SW 1271 (cell line): ENCODE measurements at regions not wholly inside any gene's neighbourhood (a gene's known extent, or its start where the extent isn't known, plus 50 kb on each side); places are given as distances from the start of the nearest gene placed in this dataset.

Experiments used
- DNase-seq, 2 experiments: peaks; one replicate each; lab custom pipeline; 2025; lab: John Stamatoyannopoulos, UW

DNA sequence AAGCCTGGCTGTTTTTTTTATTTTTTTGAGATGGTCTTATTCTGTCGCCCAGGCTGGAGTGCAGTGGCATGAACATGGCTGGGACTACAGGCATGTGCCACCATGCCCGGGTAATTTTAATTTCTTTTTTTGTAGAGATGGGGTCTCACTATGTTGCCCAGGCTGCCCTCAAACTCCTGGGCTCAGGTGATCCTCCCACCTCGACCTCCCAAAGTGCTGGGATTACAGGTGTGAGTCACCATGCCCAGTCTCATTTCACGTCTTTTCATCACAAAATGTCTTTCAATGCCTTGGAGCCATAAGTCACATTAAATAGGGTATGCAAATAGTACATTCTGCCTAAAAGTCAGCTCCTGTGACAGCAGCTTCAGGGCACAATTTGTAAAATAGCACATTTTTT lies 52.8 kb downstream of the SOX2 start:
- no peak for DNase-seq

- DNase-seq: no peak
Observed at GRCh38 chr3:181770296-181770695, 58.6 kb downstream of the SOX2 start.

DNA sequence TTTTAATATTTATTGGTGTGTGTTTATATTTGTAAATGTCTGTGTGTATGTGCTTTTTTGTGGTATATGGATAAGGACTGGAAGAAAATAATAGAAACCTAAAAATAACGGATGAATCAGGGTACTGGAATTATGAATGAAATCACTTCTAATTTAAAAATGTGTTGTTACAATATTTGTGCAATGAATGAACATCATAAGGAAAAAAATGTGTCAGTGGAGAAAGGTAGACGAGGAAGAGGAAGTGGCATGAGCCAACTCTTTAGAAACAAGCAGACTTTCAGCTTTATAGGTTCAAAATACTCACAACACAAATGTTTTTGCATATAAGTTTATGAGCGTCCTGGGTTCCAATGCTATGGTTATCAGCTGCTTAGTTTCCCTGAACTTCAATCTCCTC lies 59.4 kb downstream of the SOX2 start:
- no peak for DNase-seq

GRCh38 chr3:181772166-181772565 lies 60.4 kb downstream of the SOX2 start:
- DNase-seq: no peak

DNA sequence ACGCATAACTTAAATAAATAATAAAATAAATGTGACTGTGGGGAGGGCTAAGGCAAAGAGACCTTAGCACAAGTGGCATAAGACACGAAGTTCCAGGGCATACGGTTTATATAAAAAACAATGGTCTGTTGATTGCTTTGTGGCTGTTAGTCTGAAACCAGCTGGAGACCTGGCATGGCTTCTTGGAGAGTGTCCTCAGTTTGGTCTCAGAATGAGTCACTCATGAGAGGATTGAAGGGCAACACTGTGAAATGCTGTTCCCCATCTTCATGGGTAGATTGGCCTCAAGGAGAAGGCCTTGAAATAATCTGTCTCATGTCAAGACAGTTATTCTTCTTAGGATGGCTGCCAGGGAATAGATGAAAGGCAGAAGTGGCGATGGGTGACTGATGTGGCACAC lies 62.2 kb downstream of the SOX2 start:
- no peak for DNase-seq

DNA sequence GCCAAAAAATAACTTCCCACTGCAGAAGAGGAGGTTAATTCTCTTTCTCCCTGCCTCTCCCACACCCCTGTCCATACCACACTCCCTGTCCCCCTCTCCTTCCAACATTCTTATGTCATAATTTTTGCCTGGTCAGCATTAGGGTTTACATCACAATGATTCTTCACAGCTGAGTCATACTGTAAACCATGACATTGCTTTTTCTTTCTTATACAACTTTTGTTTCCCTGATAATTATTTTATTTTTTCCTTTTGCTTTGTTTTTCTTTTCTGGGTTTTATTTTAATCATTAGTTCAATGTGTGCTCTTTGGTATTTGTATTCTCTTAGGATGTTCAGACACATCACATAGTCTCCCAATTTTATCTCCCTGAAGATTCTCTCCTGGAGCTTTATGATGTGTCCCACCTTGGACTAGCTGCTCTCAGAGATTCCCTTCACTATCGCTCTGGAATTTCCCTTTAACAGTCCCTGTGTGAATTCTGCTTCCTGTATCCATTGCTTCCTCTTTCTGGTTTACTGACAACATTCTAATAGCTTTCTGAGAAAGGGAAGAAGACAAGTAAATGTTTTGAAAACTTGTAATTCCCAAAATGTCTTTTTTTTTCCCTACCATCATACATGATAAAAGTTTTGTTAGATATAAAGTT lies 70.7 kb downstream of the SOX2 start:
- peak in 1 of 2 experiments; percentile 34 for DNase-seq

DNA sequence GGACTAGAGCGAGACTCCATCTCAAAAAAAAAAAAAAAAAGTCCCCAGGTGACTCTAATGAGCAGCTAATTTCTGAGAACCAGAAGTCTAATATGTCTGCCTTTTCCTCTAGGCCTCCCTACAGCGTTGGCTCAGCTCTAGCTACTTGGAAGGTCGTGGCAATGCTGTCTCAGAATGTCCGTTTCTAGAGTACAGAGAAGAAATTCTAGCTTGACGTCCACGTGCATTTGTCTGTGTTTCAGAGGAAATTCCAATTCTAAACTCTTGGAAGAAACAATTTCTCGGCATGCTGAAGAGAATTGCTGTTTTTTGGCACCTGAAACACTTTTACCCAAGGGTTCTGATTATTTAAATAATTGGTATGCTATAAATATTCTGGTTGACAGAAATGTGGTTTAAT lies 78.8 kb downstream of the SOX2 start:
- DNase-seq: no peak

- DNase-seq: no peak
Observed at GRCh38 chr3:181791056-181791955, 79.6 kb downstream of the SOX2 start.

DNA sequence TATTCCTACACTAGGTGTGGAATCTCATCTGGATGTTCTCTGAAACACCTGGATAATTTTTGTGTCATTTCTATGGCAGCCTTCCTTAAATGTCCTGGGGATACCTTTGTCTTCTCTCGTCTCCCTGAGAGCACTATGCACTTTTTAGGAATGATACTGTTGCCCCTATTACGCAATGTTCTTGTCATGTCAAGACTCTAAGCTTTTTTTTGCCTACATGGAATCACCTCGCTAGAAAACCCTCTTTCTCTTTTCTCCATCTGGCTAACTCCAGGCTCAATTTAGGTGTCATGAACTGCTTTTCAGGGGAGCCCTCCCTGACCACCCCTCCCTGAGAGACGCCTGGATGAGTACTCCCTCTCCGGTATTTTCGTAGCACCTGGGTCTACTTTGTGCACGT lies 81.3 kb downstream of the SOX2 start:
- no peak for DNase-seq

- DNase-seq: no peak
Observed at GRCh38 chr3:181794011-181794790, 82.5 kb downstream of the SOX2 start.

DNA sequence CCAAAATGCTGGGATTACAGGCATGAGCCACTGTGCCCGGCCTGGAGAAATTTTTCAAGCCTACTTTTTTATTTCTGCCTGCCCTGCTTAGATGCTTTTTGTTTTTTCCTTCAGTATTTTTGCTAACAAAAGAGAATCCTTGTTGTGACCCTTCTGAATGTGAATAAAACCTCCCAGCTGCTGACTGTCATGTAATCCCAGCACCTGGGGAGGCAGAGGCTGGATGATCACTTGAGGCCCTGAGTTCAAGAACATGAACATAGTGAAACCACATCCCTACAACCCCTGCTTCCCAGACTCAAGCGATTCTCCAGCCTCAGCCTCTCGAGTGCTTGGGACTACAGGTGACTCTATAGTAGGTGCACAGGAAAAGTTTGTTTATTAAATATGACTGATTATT lies 84.9 kb downstream of the SOX2 start:
- no peak for DNase-seq

GRCh38 chr3:181797431-181797830 lies 85.7 kb downstream of the SOX2 start:
- DNase-seq: no peak

DNA sequence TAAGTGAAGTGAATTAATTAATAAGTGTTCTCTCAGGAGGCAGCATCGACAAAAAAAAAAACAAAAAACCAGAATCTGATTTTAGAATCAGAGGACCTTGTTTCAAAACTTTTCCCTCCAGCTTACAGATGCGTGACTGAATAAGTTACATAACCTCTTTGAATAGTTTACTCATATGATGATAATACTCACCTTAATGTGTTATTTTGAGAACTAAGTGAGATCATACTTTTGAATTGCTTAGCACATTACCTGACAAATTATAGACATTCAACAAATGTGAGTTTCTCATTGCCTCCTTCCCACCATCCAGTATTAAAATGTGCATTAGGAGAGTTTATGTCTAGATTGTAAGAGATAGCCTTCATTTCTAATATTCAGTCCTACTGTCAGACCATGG lies 94.0 kb downstream of the SOX2 start:
- no peak for DNase-seq

DNA sequence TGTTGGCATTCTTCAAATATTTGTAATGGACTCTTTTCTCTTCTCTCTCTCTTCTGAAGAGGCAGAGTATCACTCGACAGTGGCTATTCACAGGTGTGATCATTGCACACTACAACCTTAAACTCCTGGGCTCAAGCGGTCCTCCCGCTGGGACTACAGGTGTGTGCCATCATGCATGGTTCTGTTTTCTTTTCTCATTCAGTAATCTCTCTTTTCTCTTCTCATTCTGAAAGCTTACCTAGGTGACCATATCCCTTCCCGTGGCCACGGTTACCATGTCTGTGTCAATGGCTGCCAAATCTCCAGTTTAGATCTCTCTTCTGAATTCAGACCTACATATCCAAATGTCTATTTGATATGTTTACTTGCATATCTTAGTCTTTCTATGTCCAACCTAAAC lies 96.3 kb downstream of the SOX2 start:
- no peak for DNase-seq

DNA sequence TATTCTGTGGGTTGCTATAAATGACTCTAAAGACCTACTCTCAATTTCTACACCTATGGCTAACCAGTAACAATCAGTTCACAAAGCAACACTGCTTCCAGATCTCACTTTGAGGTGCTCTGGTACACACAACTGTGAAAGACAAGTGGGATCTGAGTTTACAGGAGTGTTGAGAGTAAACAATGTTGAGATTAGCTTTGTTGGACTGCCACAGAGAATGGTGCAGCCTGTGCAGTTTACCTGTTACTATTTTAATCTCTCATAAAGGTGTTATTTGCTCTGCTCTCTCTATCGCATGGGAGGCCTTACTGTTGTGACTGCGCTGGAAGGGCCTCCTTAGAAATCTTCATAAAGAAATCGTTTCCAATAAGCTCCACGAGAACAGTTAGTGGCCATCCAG lies 112.0 kb downstream of the SOX2 start:
- DNase-seq: no peak

DNA sequence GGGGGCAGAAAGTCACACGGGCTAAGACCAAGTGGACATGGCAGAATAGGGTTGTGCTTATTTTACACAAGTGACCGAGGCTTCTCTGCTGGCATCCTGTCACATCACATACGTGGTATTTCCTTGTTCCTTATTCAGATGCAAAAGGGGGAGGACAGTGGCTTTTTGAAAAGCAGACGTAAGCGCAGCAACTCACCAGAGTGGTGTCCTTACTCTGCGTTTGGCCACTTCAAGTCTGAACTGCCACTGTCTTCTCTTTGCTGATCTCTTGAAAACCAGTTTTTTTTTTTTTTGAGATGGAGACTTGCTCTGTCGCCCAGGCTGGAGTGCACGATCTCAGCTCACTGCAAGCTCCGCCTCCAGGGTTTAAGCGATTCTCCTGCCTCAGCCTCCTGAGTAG lies 113.2 kb downstream of the SOX2 start:
- DNase-seq: no peak

DNA sequence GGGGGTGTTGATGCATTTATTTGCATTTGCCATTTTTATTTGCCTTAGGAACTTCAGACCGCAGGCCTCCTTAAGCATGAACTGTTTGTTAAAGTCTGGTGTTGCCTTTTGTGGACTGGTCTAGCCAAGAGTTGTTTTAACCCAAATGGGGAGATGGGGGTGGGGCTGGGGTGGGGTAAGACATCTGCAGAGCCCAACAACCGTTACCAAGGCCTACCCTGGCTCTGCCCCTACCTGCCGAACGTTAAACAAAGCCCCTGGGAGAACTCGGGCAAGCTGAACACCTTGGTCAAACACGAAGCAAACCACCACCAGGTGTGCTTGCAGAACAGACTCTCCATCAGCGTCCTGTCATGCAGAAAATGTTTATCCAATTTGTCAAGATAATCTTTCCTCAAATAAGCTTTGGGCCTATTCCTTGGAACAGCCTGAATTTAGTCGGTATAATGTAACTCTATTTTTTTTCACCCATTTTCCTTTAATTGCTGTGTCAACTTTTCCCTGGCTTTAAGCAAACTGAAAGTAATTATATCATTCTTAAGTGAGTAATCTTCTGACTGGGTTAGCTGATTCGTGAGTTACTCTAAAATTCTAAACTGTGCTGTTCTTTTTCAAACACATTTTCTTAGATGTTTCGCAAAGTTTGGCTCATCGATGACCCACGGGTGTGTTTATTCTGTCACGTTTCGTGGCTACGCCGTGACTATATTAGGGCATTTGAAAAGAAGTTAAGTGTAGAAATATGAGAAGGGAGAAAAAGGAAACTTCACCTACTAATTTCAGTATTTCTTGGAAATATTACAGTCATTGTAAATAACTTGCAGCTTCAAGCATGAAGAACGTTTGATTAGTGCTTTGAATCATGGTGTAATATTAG lies 127.6 kb downstream of the SOX2 start:
- DNase-seq: no peak

DNA sequence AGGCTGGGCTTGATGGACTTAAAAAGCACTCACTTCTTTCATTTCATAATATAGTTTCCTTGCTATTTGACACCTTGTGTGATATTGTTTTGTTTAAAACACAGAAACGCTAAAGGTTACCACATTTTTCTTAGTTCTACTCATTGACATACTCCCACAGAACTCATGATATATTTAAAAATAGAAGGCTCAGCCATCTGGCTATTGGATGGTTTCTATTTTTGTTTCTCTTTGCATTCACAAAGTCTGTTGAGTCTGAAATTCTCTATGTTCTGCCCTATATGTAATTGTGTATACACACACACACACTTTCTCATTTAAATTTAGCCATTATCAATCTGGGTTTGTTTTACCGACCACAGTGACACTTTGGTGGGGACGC lies 128.2 kb downstream of the SOX2 start:
- no peak for DNase-seq

GRCh38 chr3:181844211-181844610 lies 132.5 kb downstream of the SOX2 start:
- no peak for DNase-seq

GRCh38 chr3:181847276-181847675 lies 135.6 kb downstream of the SOX2 start:
- no peak for DNase-seq

GRCh38 chr3:181851063-181851462 lies 139.3 kb downstream of the SOX2 start:
- DNase-seq: no peak

- no peak for DNase-seq
Observed at GRCh38 chr3:181855825-181856224, 144.1 kb downstream of the SOX2 start.
